ENCODE measurements at regions not wholly inside any gene's neighbourhood (a gene's known extent, or its start where the extent isn't known, plus 50 kb on each side); places are given as distances from the start of the nearest gene placed in this dataset.

- no peak for DNase-seq
Observed at GRCh38 chr1:36717431-36717830, 234.7 kb upstream of the CSF3R start.

GRCh38 chr1:36715797-36716196, 233.1 kb upstream of the CSF3R start:
- no peak for DNase-seq

- no peak for DNase-seq
Observed at GRCh38 chr1:36714301-36714700, 231.6 kb upstream of the CSF3R start.

- DNase-seq: no peak
Observed at GRCh38 chr1:36711480-36711879, 228.8 kb upstream of the CSF3R start.

GRCh38 chr1:36710951-36711350, 228.2 kb upstream of the CSF3R start:
- no peak for DNase-seq

GRCh38 chr1:36709869-36710481, 227.3 kb upstream of the CSF3R start:
- peak; percentile 21 for DNase-seq

GRCh38 chr1:36708587-36708986, 225.9 kb upstream of the CSF3R start:
- no peak for DNase-seq

- DNase-seq: no peak
Observed at GRCh38 chr1:36707221-36707620, 224.5 kb upstream of the CSF3R start.

- peak; percentile 16 for DNase-seq
Observed at GRCh38 chr1:36706416-36706815, 223.7 kb upstream of the CSF3R start.

GRCh38 chr1:36705629-36706028, 222.9 kb upstream of the CSF3R start:
- no peak for DNase-seq

GRCh38 chr1:36703526-36704208, 221.0 kb upstream of the CSF3R start:
- DNase-seq: peak; percentile 61

- DNase-seq: no peak
Observed at GRCh38 chr1:36702963-36703362, 220.2 kb upstream of the CSF3R start.

- no peak for DNase-seq
Observed at GRCh38 chr1:36699113-36699911, 216.6 kb upstream of the CSF3R start.

GRCh38 chr1:36697836-36698605, 215.3 kb upstream of the CSF3R start:
- no peak for DNase-seq

GRCh38 chr1:36696261-36696940, 213.7 kb upstream of the CSF3R start:
- DNase-seq: peak; percentile 14

- no peak for DNase-seq
Observed at GRCh38 chr1:36693603-36694002, 210.9 kb upstream of the CSF3R start.

GRCh38 chr1:36693161-36693525, 210.4 kb upstream of the CSF3R start:
- no peak for DNase-seq

- DNase-seq: no peak
Observed at GRCh38 chr1:36692465-36693160, 209.9 kb upstream of the CSF3R start.

- DNase-seq: no peak
Observed at GRCh38 chr1:36691374-36691773, 208.7 kb upstream of the CSF3R start.

- DNase-seq: peak; percentile 59
Observed at GRCh38 chr1:36689992-36690391, 207.3 kb upstream of the CSF3R start.

GRCh38 chr1:36687312-36687711, 204.6 kb upstream of the CSF3R start:
- DNase-seq: no peak

- no peak for DNase-seq
Observed at GRCh38 chr1:36675931-36676562, 193.3 kb upstream of the CSF3R start.
